ENCODE measurements at regions not wholly inside any gene's neighbourhood (a gene's known extent, or its start where the extent isn't known, plus 50 kb on each side); places are given as distances from the start of the nearest gene placed in this dataset.

- TF ChIP-seq CTCF (IDR thresholded peaks at IDR 0.05) (no peak), POLR2A (IDR thresholded peaks at IDR 0.05) (no peak), POLR2AphosphoS5 (IDR thresholded peaks at IDR 0.05) (no peak)
Observed at GRCh38 chr20:24418731-24419130, 50.7 kb upstream of the SYNDIG1 start.

Data from prostate gland (tissue), 2 donors.